ENCODE measurements at regions not wholly inside any gene's neighbourhood (a gene's known extent, or its start where the extent isn't known, plus 50 kb on each side); places are given as distances from the start of the nearest gene placed in this dataset.

DNA sequence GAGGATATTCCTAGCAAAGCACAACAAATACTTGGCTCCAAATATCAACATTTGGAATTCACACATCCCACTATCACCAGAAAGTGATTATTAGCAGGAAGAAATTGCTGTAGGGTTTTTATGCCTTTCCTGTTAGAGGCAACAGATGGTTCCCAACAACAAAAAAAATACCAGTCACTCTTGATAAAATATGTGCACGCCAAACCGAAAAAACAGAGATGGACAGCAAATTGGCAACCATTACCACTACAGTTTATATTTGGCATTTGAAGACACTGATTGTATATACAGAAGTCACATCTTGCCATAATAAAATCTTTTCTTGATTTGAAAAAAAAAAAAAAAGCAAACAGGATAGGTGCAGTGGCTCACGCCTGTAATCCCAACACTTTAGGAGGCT, 78.2 kb downstream of the TMPRSS5 start:
- H3K4me1 ChIP-seq (ENCODE audit: control insufficient read depth, extremely low read depth, insufficient read depth, low read length): no peaks in the 10 kb centered on the region
- H3K4me3 ChIP-seq (replicated peaks in 1 of 3; ENCODE audit: insufficient read depth in 1 of 3, low read depth in 1 of 3, low read length in 3 of 3): no peak overlapping the region
- H4K20me1 ChIP-seq (replicated peaks; ENCODE audit: control insufficient read depth, extremely low read depth, insufficient read depth, low read length): no peaks in the 10 kb centered on the region
- no peak overlapping the region for H3K9ac ChIP-seq (replicated peaks; ENCODE audit: extremely low read depth, insufficient read depth, low read length)
- POLR2A ChIA-PET: no interaction called here
- CTCF ChIA-PET: no interaction called here
- H3K9me3 ChIP-seq (replicated peaks; ENCODE audit: control insufficient read depth, insufficient read depth, low read length): no peaks in the 10 kb centered on the region
- H3K36me3 ChIP-seq (ENCODE audit: control insufficient read depth in 2 of 2, extremely low read depth in 1 of 2, insufficient read depth in 2 of 2, low read length in 2 of 2): no peaks in the 10 kb centered on the region
- H2AFZ ChIP-seq (ENCODE audit: low read depth, low read length): no peak overlapping the region
- TF ChIP-seq MYC (IDR thresholded peaks at IDR 0.05; ENCODE audit: low read depth, low read length) (no peak), FOS (IDR thresholded peaks at IDR 0.05; ENCODE audit: borderline replicate concordance, insufficient read depth, low read length) (no peak)
- BruUV-seq (replicated peaks): no TSS peak
- DNase-seq (ENCODE audit: low read depth, low spot score): no peak
- H3K9me1 ChIP-seq (replicated peaks; ENCODE audit: control insufficient read depth, extremely low read depth, insufficient read depth, low read length): no peaks in the 10 kb centered on the region
- dilution Hi-C loops (cut with MboI; ENCODE audit: extremely low pct_ligation_motif_present, low sequenced_read_pairs): no loop called here
- intact Hi-C loops (cut with micrococcal nuclease): no loop called here
- no peak for FAIRE-seq
- no peak overlapping the region for H3K27ac ChIP-seq (ENCODE audit: insufficient read depth, low read depth, low read length)
- H3K4me2 ChIP-seq (ENCODE audit: insufficient read depth, low read length): no peak overlapping the region
- H3K79me2 ChIP-seq (ENCODE audit: control insufficient read depth, insufficient read depth, low read length): no peaks in the 10 kb centered on the region
- no peaks in the 10 kb centered on the region for H3K27me3 ChIP-seq (ENCODE audit: control insufficient read depth in 2 of 2, insufficient read depth in 2 of 2, low read length in 2 of 2)

GRCh38 chr11:113627297-113627696, 78.8 kb downstream of the TMPRSS5 start:
- Histone ChIP-seq H3K9me3 (replicated peaks; ENCODE audit: control insufficient read depth, insufficient read depth, low read length) (no peaks in the 10 kb centered on the region), H3K27me3 (ENCODE audit: control insufficient read depth in 2 of 2, insufficient read depth in 2 of 2, low read length in 2 of 2) (no peaks in the 10 kb centered on the region), H3K4me1 (ENCODE audit: control insufficient read depth, extremely low read depth, insufficient read depth, low read length) (no peaks in the 10 kb centered on the region), H3K36me3 (ENCODE audit: control insufficient read depth in 2 of 2, extremely low read depth in 1 of 2, insufficient read depth in 2 of 2, low read length in 2 of 2) (no peaks in the 10 kb centered on the region), H3K9me1 (replicated peaks; ENCODE audit: control insufficient read depth, extremely low read depth, insufficient read depth, low read length) (no peaks in the 10 kb centered on the region), H3K4me3 (replicated peaks in 1 of 3; ENCODE audit: insufficient read depth in 1 of 3, low read depth in 1 of 3, low read length in 3 of 3) (no peak overlapping the region), H4K20me1 (replicated peaks; ENCODE audit: control insufficient read depth, extremely low read depth, insufficient read depth, low read length) (no peaks in the 10 kb centered on the region), H3K27ac (ENCODE audit: insufficient read depth, low read depth, low read length) (no peak overlapping the region), H3K79me2 (ENCODE audit: control insufficient read depth, insufficient read depth, low read length) (no peaks in the 10 kb centered on the region), H2AFZ (ENCODE audit: low read depth, low read length) (no peak overlapping the region), H3K9ac (replicated peaks; ENCODE audit: extremely low read depth, insufficient read depth, low read length) (no peak overlapping the region), H3K4me2 (ENCODE audit: insufficient read depth, low read length) (no peak overlapping the region)
- intact Hi-C loops (cut with micrococcal nuclease) (no loop called here), dilution Hi-C loops (cut with MboI; ENCODE audit: extremely low pct_ligation_motif_present, low sequenced_read_pairs) (no loop called here)
- DNase-seq (ENCODE audit: low read depth, low spot score) (no peak), FAIRE-seq (no peak)
- TF ChIP-seq CTCF (IDR thresholded peaks at IDR 0.05; ENCODE audit: extremely low read depth in 1 of 2, insufficient read depth in 1 of 2, low read depth in 1 of 2, low read length in 2 of 2): no peak
- TF ChIP-seq FOS (IDR thresholded peaks at IDR 0.05; ENCODE audit: borderline replicate concordance, insufficient read depth, low read length): no peak
- TF ChIP-seq POLR2AphosphoS5 (IDR thresholded peaks at IDR 0.05; ENCODE audit: insufficient read depth, low read depth, low read length): no peak
- TF ChIP-seq GATA2 (IDR thresholded peaks at IDR 0.05; ENCODE audit: insufficient read depth, insufficient read length, low read depth, low read length): no peak
- no peak for TF ChIP-seq EZH2 (IDR thresholded peaks at IDR 0.05; ENCODE audit: borderline replicate concordance, low read depth, low read length, severe bottlenecking)
- TF ChIP-seq MYC (IDR thresholded peaks at IDR 0.05; ENCODE audit: low read depth, low read length): no peak
- TF ChIP-seq JUN (IDR thresholded peaks at IDR 0.05; ENCODE audit: borderline replicate concordance, insufficient read depth, insufficient read length, low read depth): no peak
- TF ChIP-seq POLR2A (IDR thresholded peaks at IDR 0.05; ENCODE audit: low read depth, low read length): no peak
- TF ChIP-seq MAX (IDR thresholded peaks at IDR 0.05; ENCODE audit: insufficient read depth, insufficient read length): no peak
- ChIA-PET POLR2A (no interaction called here), CTCF (no interaction called here)
- no TSS peak for BruUV-seq (replicated peaks)

Data from endothelial cell of umbilical vein (primary cell).